HG03457 (cell line): ENCODE measurements at regions not wholly inside any gene's neighbourhood (a gene's known extent, or its start where the extent isn't known, plus 50 kb on each side); places are given as distances from the start of the nearest gene placed in this dataset.
"Not testable (repeated sequence)": the region's sequence is repeated elsewhere in the genome, so short reads cannot be mapped to it uniquely, and the experiment has no call there.

Source experiments
- ATAC-seq: cut with Tn5 transposase; IDR thresholded peaks from one replicate; pipeline ENCODE4 v1.9.1; 2021; ENCODE audit warnings: moderate number of reproducible peaks; ENCODE audit not compliant: unreplicated experiment

DNA sequence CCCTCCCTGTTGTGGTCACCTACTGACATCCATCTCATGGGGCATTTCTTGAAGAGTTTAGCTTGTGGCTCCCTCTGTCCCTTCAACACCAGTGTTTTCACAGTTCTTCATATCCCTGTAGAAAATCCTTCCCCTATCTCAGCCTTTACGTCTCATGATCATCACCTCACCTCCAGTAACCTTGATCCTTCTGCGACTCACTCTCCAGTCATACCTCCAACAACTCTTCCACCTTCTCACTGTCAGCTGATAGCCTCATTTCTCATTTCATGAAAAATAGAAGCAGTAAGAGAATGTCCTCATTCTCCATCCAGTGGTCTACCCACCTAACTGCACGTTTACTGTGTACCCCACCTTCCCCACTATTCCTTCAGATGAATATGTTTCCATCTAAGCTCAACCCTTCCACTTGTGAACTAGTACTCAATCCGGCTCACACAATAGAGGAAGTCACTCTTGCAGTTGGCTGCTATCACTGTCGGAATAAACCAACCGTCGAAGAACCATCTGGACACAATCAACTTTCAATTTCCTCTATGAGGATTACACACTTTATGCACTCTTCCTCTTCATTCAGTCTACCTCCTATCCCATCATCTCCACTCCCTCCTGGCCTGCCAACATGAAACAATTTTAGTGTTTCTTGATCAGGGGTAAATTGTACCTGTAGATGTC lies 256.0 kb downstream of the AHR start:
- ATAC-seq: no peak

DNA sequence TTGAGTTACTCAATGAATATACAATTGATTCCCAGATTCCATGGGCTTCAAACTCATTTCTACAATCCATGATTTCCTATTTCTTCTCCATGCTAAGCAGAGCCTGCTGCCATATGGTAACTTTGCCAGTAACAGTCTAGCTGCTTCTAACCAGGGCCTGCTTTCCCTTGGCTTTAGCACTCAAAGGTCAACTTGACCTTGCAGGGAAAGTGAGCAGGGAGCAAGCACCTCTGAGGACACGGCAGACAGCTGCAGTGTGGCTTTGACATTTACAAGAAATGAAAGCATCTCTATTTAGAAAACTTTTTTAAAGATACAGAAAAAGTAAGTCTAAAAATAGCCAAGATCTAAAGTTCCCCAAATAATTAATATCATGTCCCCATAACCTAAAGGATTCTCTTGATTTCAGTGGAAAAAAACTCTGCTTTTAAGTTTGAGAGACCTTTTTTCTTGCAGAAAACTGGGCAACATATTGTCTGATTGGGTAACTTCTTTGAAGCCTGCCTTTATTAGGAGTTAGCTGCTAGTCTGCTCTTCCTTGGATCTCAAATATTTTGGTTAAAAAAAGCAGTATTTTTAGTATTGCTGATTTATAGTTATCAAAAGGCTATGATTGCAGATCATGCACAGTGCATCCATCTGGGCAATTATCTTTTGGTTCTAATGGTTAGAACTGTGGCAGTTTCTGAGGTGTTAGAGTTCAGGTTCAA lies 257.9 kb downstream of the AHR start:
- ATAC-seq: no peak

DNA sequence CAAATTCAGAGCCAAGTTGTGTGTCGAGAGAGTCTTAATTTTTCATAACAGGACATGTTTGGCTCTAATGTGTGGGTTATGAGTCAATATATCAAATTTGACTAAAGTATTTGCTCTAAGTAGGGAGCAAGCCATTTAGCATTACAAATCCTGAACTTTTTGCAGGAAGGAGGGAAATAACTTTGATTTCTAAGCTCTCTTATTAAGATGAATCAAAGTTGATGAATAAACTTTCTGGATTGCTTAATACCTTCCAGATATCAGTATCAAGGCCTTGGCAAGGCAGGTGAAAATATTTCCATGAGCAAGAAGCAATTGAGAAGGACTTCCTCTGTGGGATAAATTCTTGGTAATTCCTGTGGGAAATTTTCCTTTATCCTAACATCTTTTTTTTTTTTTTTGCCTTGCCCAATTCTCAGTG lies 258.8 kb downstream of the AHR start:
- no peak for ATAC-seq

- no peak for ATAC-seq
Measured at GRCh38 chr7:17558135-17558534, 259.7 kb downstream of the AHR start.

DNA sequence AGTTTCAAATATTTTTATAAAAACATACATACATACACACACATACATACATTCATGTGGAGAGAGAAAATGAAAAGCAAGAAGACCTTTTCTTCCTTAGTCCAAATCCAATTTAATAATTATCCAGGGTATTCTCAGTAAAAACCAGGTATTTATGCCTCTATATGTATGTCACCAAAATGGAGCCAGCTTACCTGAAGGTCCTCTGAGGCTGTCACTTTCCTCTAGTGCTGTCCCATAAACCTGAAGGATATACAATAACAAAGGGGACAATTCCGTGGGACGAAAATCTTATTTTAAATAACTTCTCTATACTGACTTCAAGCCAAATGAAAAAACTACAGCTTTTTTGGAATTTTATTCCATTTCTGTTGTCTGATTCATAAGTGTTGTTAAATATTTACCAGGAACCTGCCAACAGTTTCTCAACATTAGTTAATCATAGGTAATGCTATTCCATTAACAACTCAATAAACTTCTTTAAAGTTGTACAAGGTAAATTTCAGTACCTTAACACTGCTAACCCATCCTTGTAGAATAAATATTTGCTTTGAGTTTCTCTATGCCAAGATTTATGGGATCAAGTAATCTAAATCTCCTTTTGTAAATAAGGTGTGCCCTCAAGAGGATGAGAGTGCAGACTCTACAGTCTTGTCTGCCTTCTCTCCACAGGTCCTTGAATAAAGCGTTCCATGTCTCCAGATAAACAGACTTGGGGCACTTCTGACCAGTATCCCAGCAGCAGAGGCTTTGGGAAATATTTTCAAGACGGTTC lies 260.3 kb downstream of the AHR start:
- no peak for ATAC-seq

DNA sequence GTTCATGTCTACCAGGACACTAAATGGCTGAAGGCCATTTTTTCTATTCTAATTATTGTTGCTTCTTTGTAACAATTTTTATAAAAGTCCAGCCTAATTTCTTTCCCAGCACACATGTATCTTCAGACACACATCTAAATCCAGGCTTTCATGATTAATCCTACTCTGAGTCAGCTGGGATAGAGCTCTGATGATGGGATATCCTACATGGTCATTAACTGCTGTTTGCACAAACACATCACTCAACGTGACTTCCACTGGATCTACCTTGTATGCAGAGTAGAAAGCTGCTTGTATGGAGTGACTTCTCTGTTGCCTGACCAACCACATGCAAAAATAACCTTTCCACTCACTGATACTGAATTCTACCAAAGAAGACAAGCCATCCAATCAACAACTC lies 260.9 kb downstream of the AHR start:
- ATAC-seq: no peak

- no peak for ATAC-seq
Measured at GRCh38 chr7:17560516-17560915, 262.1 kb downstream of the AHR start.

- ATAC-seq: no peak
Measured at GRCh38 chr7:17560966-17561365, 262.5 kb downstream of the AHR start.

GRCh38 chr7:17564678-17565212 lies 266.3 kb downstream of the AHR start:
- ATAC-seq: no peak

DNA sequence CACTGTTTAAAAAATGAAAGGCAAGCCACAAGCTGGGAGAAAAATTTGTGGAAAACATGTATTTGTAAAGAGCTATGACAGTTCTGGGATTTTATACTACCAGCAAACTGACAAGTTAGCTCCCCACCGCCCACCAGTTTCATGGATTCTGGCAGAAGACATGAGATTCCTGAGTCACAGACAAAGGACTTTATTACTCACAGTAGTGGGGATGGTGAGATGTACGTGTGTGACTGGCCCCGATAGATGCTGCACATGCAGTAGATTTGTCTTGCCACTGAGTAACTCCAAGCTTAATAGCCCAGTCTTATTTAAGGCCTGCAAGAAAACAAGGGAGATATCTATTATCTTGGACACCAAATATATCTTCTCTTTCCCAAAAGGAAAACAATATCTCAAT lies 281.7 kb downstream of the AHR start:
- ATAC-seq: no peak

GRCh38 chr7:17580856-17581255 lies 282.4 kb downstream of the AHR start:
- no peak for ATAC-seq

DNA sequence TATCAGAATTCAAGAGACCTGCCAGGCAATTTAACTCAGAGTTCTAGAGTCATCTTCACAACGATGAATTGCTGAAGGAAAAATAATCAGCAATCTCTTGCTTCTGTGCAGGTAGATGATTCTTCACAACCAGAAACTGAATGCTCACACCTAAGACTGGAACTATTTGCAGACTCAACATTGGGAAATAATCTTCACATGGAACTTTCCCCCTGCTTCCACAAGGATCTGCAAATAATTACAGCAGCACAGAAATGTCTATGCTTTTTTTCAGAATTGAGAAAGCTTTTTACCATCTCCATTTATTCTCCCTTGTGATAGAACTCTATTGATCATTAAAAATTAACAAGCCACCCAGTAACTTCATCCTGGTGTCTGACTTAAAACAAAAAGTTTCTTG lies 282.8 kb downstream of the AHR start:
- no peak for ATAC-seq

GRCh38 chr7:17582696-17583095 lies 284.2 kb downstream of the AHR start:
- ATAC-seq: not testable (repeated sequence)

GRCh38 chr7:17583786-17584185 lies 285.3 kb downstream of the AHR start:
- no peak for ATAC-seq

GRCh38 chr7:17584822-17585221 lies 286.4 kb downstream of the AHR start:
- ATAC-seq: no peak

GRCh38 chr7:17586711-17587110 lies 288.3 kb downstream of the AHR start:
- no peak for ATAC-seq

DNA sequence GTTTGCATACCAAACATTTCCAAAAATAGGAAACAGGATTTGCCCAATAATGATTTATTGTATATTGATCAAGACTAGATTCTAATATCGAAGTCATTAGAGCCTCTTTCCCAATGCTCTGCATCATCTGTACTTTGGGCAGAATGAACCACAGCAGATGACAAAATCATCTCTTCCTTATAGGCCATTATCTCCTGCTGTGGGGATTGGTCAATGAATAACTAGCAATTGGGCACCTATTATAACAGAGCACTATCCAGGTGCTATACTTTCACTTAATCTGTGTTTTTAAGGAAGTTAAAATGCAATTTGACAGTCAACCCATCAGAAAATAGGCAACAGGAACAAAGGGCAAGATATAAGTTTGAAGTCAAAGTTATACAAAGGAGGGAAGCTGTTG lies 290.3 kb downstream of the AHR start:
- no peak for ATAC-seq

DNA sequence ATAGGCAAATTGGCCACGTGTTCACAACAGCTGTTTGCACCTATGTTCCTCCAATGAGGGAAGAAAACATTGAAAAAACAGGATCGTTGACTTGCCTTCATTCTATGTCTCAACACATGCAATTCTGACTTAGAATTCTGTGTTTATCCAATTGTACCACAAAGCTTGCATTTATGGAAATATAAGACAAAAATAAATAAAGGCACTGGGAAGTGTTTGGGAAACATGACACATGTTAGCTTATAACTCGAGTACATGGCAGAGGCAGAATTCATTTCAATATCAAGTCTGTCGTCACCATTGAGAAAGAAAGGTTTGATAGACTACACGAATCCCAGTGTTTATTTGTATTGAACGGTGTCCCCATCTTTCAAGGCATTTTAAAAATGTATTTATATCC lies 291.2 kb downstream of the AHR start:
- ATAC-seq: no peak

- no peak for ATAC-seq
Measured at GRCh38 chr7:17590221-17590620, 291.8 kb downstream of the AHR start.

DNA sequence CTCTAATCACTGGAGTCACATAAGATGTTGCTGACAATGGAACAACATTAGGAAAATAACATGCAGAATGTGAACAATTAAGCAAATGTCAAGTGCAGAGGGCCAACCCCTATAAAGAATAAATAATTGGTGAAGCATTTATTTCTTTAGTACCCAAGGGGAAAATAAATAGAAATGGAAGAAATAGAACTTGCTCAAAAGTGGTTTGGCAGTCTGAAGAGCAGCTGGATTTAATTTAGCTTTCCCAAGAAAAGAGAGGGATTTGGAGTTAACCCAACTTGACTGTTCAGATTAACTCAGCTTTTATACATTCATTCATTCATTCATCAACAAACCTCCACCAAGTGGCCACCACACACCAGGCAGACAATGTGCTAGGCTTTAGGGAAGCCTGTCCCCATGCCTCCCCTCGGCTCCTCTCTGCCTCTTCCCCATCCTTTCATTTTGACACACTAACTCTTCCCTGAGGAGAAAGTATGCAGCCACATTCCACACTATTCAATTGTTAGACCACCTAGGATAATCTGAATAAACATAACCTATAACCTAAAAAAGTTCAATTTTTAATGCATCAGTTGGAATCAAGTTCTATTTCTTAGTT lies 295.5 kb downstream of the AHR start:
- no peak for ATAC-seq

DNA sequence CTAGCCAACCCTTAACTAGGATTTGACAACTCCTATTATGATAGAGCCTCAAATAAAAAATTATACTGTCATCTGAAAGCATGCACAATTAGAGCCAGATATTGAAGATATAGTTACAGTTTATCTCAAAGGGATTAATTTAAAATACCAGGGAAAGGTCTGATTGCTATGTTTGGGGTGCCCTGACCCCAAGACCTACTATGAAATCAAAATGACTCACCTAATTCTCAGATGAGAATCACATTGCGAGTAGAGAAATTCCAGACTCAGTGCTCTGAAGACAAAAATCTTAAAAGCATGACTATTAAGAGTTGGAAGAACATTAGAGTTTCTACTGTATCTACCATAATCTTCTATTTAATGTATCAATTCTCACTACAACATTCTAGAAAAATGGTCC lies 297.1 kb downstream of the AHR start:
- no peak for ATAC-seq
